ENCODE measurements at regions not wholly inside any gene's neighbourhood (a gene's known extent, or its start where the extent isn't known, plus 50 kb on each side); places are given as distances from the start of the nearest gene placed in this dataset.
"Not testable (repeated sequence)": the region's sequence is repeated elsewhere in the genome, so short reads cannot be mapped to it uniquely, and the experiment has no call there.

GRCh38 chr19:28333909-28334308 lies 879.0 kb downstream of the UQCRFS1 start:
- DNase-seq = no peak

GRCh38 chr19:28332886-28333285 lies 880.1 kb downstream of the UQCRFS1 start:
- DNase-seq = no peak

GRCh38 chr19:28332351-28332750 lies 880.6 kb downstream of the UQCRFS1 start:
- DNase-seq = no peak

DNA sequence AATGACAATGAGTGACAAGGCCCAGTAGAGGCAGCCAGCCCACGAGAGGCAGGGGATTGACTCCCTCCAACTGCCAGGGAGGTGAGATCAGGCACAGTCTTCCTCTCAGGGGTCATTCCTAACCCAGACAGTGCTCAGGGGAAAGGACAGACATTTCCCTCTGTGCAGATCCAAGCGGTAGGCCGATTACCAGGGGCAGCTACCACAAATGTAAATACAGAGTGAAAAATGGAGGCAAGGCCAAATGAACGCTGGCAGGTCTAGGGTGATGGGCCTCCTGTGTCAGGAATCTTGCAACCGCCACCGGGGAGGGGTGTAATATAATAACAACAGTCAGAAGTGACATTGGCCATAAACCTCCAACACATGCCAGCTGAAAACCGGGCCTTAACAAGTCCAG lies 881.4 kb downstream of the UQCRFS1 start:
- no peak for DNase-seq

DNA sequence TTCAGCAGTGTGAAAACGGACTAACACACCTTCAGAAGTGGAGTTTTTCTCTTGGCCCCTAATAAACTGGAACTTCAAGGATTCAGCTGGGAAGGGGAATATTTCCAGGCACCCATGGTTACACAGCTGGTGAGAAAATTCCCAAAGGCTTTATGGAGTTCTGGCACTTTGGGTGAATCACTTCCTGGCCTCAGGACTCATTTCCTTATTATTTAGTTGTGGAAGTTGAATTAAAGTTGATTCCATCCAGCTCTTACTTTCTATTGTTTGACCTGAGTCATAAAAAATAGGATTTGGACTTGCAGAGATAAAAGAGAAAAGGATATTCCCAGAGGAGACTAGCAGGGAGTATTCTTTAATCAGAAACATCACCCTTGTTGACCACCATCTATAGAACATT lies 882.1 kb downstream of the UQCRFS1 start:
- DNase-seq = no peak

DNA sequence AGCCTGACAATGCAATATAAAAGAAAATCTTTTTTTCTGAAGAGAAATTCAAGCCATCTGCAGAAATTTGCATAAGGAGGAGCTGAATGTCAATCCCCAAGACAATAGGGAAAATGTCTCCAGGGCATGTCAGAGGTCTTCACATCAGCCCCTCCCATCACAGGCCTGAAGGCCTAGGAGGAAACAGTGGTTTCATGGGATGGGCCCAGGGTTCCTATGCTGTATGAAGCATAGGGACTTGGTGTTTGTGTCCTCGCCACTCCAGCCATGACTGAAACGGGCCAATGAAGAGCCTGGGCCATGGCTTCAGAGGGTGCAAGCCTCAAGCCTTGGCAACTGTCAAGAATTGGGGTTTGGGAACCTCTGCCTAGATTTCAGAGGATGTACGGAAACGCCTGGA lies 883.5 kb downstream of the UQCRFS1 start:
- DNase-seq = no peak

- DNase-seq = no peak
Measured at GRCh38 chr19:28327905-28328304, 885.0 kb downstream of the UQCRFS1 start.

- no peak for DNase-seq
Measured at GRCh38 chr19:28326746-28327145, 886.2 kb downstream of the UQCRFS1 start.

DNA sequence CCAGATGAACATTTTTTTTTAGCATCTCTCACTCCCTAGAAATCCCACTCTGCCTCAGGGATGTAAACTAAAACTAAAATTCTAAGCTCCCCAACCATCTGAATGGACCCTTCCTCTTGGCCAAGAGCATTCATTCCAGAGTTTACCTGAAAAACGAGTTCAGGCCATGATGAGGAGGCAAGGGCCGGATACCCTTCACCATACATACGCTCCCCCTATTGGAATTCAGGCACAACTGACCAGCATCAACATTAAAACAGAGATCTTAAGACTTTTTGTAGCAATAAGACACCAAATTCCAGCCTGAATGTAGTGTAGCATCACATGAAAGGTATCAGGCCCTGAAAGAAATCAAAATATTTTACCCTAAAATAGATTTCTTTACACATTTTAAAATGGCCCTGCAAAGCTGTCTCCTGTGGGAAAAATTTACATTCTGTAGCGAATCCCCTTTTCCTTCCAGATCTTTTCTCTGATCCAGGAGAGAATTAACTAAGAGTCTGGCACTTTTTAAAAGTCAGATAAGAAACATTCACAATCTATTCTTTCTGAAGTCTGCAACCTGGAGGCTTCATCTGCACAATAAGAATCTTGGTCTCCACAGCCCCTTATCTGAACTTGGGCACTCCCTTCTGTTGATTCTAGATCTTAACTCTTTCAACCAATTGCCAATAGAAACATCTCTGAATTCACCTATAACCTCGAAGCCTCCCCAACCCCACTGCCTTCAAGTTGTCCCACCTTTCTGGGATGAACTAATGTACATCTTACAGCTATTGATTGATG lies 888.5 kb downstream of the UQCRFS1 start:
- DNase-seq = no peak

- DNase-seq = no peak
Measured at GRCh38 chr19:28322945-28323344, 890.0 kb downstream of the UQCRFS1 start.

DNA sequence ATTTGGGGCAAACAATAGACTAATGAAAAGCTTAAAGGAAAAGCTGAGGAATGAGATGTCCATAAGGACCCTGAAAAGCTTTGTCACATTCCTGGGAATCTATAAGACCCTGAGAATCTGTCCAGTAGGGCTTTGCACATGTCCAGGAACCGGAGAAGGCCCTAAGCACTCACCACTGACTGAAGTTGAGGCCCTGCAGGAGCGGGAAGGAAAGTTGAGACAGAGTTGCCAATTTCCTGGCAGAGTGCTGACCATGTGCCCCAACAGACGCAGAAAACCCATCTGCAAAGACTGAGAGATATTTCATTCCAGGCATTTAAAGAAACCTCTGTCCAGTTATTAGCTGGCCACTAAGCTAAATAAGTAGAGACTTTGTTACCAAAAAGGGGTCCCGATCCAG lies 890.5 kb downstream of the UQCRFS1 start:
- no peak for DNase-seq

DNA sequence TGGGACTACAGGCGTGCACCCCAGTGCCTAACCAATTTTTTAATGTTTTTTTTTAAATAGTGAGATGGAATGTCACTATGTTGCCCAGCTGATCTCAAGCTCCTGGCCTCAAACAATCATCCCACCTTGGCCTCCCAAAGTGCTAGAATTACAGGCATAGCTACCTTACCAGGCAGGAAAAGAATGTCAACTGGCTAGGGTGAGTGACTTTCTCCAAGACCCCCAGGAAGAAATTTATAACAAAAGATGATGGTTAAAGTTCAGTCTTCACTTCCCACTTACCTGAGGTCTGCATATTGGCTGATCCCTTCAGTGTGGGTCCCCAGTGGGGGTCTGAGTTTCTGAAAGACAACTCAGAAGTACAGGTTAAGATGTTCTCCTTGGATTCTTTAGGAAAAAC lies 893.0 kb downstream of the UQCRFS1 start:
- DNase-seq = no peak

DNA sequence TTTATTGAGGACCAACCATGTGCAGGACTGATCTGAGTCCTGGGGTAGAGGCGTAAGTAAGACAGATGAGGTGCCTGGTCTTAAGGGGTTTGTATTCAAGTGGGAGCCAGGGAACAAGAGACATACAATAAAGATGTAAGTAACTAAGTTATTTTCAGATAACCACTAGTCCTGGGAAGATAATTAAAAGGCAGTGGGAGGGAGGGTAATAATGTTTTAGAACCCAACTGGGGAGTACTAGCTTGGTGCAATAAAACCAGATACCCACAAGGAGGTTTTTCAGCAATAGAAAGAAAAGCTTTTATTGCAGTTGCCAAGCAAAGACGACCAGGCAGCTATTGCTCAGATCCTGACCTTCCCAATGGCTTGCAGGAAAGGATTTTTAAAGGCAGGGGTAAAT lies 893.7 kb downstream of the UQCRFS1 start:
- no peak for DNase-seq

- no peak for DNase-seq
Measured at GRCh38 chr19:28318469-28319179, 894.3 kb downstream of the UQCRFS1 start.

DNA sequence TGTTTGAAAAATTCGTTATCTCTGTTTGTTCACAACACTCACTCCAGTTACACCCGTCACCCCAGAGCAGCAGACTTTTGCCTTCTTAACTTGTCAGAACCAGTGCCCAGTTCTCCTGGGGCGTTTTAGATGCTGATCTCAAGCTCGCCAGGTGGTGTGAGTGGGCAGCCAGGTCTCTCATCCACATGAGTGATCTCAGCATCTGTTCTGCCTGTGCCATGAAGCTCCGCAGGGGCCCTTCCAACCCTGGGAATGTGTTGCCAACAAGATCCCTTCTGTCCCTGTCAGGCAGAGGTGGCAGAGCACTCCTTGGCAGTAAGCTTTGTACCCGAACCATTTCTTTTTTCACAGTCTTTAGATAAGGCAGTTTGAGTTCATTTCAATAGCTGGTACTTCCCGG lies 896.5 kb downstream of the UQCRFS1 start:
- no peak for DNase-seq

DNA sequence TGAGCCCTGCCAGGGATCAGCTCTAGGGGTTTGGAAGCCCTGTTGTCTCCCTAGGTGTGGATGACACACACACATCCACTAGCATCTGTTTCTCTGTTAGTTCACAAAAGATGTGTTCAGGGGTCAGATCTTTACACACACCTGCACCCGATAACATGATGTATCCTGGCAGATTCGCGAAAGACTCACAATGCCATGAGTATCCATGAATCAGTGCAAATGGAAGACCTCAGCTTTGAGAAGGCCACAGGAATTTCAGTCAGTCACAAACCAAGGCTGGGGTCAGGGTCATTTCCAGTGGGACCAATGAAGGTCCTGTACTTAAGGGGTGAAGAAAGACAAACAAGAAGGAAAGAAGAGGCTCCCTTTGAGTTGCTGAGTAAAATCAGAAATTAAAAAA lies 898.2 kb downstream of the UQCRFS1 start:
- no peak for DNase-seq

GRCh38 chr19:28314287-28314686 lies 898.7 kb downstream of the UQCRFS1 start:
- no peak for DNase-seq

DNA sequence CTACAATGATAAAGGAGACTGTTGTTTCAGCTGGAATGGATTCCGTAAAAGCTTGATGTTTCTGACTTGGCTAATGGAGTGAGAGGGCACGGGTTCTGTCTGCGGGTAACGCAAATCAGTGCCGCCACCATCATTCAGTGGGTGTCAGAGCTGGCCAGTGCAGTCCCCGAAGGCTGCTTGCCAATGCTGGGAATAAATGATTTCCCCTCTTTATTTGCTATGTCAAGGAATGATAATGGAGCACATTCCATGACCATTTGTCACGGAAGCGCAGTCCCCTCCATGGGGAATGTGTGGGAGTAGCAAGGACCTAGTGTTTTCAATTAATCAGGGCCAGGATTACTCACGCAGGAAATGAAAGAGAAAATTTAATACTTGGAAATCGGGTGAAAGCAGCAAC lies 899.3 kb downstream of the UQCRFS1 start:
- no peak for DNase-seq

- no peak for DNase-seq
Measured at GRCh38 chr19:28312269-28312668, 900.7 kb downstream of the UQCRFS1 start.

DNA sequence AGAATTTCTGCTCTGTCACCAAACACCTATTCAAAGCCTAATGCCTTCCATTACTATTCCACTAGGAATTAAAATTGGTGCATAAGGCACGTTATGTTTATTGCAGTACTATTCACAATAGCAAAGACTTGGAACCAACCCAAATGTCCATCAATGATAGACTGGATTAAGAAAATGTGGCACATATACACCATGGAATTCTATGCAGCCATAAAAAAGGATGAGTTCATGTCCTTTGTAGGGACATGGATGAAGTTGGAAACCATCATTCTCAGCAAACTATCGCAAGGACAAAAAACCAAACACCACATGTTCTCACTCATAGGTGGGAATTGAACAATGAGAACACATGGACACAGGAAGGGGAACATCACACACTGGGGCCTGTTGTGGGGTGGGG lies 902.1 kb downstream of the UQCRFS1 start:
- not testable (repeated sequence) for DNase-seq

DNA sequence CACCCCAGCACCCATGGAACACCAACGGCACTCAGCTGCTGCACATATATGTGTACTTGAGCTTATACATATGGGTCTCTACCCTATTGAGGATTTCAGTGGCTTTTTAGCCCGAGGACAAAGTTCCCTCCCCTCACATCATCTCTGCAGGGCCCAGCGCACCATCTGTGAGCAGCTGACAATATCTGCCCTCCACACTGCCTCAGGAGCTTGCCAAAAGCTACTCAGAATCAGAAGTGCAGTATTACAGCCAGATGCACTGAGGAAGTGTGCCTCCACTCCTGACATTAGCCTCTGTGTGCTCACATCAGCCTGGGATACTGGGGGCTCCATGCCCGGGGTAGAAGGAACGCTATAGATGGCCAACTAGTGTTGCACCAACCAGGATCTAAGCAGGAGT lies 903.9 kb downstream of the UQCRFS1 start:
- no peak for DNase-seq

- no peak for DNase-seq
Measured at GRCh38 chr19:28307963-28308362, 905.0 kb downstream of the UQCRFS1 start.

GRCh38 chr19:28307487-28307886 lies 905.5 kb downstream of the UQCRFS1 start:
- no peak for DNase-seq

- no peak for DNase-seq
Measured at GRCh38 chr19:28305513-28305912, 907.4 kb downstream of the UQCRFS1 start.

GRCh38 chr19:28303502-28303901 lies 909.4 kb downstream of the UQCRFS1 start:
- no peak for DNase-seq
